NCI-H526 treated with DMSO at 0.1 percent for 48 hours (cell line): ENCODE measurements at regions not wholly inside any gene's neighbourhood (a gene's known extent, or its start where the extent isn't known, plus 50 kb on each side); places are given as distances from the start of the nearest gene placed in this dataset.
"Not testable (repeated sequence)": the region's sequence is repeated elsewhere in the genome, so short reads cannot be mapped to it uniquely, and the experiment has no call there.

Experiments used
- DNase-seq: peaks from one replicate; lab custom pipeline; 2025; lab: John Stamatoyannopoulos, UW

DNA sequence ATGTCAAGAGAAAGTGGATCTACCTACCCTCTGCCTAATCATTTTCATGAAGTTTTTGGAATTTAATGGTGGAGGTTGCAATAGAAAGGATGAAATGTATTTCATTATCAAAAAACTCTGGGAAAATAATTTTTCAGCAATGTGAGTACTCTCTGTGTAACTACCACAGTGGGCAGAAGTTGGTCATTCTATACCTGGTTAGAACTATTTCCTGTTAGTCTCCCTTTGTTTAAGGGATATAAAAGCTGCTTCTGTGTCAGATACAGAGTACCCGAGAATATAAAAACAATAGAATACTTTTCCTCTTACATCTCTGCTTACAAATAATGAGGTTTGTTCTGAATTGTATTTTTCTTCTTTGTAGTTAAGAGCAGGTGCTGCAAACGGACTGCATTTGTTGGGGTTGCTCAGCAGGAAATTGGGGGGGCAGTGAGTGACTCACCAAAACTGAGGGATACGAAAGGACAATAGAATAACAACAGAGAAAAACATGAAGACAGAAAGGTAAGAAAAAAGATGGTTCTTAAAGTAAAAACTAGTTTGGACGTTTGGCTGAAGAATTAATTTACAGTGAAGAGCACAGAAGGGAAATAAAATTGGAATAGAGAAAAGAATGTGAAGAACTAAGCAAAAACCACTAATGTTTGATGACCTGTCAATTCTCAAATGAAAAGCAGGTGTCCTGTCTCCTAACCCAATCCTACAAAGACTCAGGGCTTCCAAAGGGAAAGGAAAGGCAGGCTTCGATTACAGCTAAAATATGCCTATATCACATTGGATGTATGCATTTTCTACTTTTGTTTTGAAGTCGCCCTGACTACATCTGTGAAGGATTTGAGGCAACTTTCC lies 703.1 kb downstream of the RFPL4B start:
- no peak for DNase-seq

GRCh38 chr6:113050979-113051378 lies 703.8 kb downstream of the RFPL4B start:
- no peak for DNase-seq

DNA sequence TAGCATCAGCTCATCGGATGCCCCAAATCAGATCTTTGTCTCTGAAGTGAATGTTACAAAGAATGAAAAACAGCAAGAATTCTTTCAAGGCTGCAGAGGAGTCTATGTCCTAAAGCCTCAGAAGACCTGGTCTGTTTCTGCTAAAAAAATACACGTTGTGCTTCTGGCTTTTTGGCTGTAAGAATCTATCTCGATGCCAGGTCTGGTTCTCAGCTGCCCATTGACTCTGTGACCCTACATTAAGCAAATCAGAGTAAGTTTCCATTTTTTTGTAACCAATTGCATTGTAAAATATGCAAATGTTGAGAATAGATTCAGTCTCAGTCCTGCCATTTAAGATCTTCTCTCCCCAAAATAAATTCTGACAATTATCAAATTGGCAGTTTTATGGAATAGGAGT lies 705.4 kb downstream of the RFPL4B start:
- no peak for DNase-seq

DNA sequence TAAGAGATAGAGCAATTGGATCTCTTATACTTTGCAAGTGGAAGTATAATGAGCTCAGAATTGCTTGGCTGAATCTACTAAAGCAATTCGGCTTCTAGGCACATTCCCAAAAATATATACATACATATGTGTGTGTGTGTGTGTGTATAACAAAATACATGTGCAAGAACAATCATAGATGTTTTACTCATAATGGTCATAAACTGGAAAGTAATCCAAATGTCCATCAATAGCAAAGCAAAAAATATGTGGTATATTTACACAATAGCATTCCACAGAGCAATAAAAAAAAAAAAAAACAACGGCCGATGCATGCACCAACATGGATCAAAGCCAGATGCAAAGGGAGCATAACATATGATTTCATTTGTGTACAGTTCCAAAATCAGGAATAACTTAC lies 707.9 kb downstream of the RFPL4B start:
- DNase-seq, result no peak

GRCh38 chr6:113055998-113056397 lies 708.9 kb downstream of the RFPL4B start:
- DNase-seq, result no peak

DNA sequence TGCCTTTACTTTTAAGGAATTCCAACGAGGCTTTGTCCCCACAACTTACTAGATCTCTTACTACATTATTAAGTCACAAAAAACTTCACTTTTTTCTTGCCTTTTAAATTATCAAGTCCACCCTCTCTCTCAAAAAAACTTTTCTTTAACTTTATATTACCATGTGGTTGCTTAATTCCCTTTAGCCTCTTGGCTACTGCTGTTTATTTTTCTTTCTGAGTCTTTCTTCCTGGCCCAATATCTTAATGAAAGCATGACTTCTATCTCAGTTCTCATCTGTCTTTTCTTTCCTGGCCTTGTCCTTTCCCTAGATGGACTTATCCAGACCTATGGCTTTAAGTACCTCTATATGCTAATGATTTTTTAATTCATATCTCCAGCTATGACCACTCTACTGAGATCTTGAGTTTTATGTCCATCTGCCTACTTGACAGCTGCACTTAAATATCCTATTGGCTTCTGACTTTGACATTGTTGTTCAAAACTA lies 710.5 kb downstream of the RFPL4B start:
- no peak for DNase-seq

DNA sequence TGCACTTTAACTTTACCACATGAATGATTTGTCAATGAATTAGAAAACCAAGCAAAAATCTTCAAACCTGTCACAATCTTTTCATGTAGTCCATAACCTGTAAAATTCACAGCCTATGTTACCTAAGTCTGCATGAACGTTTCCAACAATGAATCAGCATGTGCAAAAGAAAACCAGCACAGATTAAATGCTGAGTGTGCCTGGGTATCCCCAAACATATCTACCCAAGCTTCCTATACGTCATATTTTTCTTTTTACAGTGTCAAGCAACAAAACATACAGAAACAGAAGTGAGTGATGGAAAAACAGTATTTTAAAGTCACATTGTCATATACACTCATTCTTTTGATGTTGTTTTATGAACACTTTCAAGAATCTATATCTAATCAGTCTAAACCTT lies 713.5 kb downstream of the RFPL4B start:
- no peak for DNase-seq

DNA sequence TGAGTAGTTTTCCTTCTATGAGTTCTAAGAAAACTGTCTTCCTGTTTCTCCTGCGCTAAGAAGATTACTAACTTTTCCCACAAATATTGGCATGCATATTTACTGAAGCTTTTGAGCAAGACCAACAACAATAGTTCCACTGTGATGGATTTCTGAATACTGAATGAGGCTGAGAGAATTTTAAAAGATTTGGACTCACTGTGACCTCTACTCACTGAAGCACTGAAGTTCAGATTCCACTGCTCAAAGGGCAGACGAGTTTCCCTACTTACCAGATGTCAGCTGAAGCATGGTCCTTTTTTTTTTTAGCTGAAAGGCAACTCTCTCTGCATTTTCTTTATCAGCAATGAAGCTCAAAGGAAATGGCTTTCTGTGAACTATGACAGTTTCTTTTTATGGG lies 718.5 kb downstream of the RFPL4B start:
- DNase-seq, result no peak

GRCh38 chr6:113067612-113068275 lies 720.6 kb downstream of the RFPL4B start:
- no peak for DNase-seq

DNA sequence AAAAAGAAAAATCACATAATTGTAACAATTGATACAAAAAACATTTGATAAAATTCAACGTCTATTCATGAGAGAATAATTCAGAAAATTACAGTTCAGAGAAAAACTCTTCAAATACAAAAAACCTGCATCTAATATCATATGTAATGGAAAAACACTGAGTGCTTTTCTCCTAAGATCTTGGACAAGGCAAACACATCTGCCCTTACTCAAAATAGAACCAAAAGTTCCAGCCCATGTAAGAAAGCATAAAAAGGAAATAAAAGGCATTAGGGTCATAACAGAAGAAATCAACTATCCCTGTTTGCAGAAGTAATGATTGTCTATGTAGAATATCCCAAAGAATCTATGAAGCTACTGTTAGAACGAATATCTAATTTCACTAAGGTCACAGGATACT lies 721.4 kb downstream of the RFPL4B start:
- no peak for DNase-seq

DNA sequence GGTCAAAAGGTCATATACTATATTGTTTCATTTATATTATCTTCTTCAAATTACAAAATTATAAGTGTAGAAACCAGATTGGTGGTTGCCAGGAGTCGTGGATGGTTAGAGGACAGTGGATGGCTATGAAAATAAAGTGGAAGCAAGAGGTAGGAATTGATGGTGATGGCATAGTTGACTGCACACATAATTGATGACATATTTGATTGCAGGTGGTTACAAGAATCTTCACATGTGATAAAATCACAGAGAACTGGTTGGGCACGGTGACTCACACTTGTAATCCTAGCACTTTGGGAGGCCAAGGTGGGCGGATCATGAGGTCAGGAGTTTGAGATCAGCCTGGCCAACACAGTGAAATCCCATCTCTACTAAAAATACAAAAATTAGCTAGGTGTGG lies 723.6 kb downstream of the RFPL4B start:
- DNase-seq, result not testable (repeated sequence)

- DNase-seq, result no peak
Observed at GRCh38 chr6:113073611-113074191, 726.6 kb downstream of the RFPL4B start.

DNA sequence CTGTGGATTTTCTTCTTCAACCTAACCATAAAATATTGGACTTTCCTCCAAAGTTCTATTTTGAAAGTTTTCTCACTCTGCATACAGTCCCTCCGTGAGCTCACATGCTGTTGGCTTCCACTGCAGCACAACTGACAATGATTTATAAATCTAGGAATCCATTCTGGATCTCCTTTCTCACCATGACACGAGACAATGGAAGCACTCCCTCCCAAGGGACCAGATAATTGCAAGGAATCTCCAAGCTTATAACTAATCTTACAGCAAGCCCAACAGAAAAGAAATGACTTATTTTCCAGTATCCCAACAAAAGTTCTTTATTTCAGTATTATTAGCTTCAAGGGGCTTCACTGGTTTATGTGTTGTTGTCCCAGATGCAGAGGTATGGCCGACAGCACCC lies 729.0 kb downstream of the RFPL4B start:
- no peak for DNase-seq

GRCh38 chr6:113076816-113077215 lies 729.7 kb downstream of the RFPL4B start:
- no peak for DNase-seq

DNA sequence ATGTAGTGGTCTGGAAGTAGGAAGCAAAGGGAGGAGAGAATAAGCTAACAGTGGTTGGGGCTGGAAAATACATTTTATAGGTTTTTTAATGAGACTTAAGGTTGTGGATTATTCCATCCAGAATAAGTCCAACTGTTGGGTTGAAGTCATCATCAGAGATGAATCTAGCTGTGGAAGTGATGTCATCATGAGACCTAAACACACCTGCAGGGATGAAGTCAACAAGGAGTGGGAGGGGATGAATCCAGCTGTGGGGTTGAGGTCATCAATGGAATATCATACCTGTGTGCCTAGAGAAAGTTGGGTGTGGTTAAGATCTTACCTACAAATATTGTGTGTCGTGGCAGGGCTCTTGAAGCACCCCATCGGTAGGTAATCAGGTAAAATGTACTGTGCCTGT lies 730.7 kb downstream of the RFPL4B start:
- DNase-seq, result no peak

DNA sequence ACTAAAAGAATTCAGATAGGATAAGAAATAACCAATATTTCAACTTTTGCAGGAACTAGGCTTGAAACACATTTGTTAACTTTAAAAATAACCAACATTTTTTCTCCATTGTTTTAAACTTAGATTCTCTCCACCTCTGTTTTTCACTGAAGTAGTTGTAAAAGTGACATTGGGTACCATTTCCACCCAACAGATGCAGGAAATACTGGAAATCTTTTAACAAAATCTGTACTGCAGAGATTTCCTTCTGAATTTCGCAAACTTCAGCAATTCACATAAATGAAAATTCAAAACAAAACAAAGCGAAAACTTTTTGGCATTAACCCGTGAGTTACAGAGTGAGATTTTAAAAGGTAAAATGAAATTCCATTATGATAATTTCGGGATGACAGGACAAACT lies 731.7 kb downstream of the RFPL4B start:
- DNase-seq, result no peak

DNA sequence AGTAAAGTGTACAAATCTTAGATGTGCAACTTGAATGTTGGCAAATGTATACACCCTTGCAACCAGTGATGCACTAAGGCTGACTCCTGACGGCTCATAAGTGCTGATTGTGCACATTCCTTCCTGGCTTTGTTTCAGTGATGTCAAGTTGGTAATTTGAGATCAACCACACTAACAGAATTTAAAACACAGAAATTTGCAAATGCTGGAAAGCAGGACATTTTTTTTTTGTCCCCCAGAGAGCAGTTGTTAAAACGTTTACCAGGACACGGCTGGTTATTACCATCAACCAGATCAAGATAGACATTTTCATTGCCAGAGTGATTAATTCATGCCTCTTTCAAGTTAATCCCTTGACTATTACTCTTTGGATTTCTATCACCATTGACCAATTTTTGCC lies 735.6 kb downstream of the RFPL4B start:
- DNase-seq, result no peak

- no peak for DNase-seq
Observed at GRCh38 chr6:113083947-113084346, 736.8 kb downstream of the RFPL4B start.

DNA sequence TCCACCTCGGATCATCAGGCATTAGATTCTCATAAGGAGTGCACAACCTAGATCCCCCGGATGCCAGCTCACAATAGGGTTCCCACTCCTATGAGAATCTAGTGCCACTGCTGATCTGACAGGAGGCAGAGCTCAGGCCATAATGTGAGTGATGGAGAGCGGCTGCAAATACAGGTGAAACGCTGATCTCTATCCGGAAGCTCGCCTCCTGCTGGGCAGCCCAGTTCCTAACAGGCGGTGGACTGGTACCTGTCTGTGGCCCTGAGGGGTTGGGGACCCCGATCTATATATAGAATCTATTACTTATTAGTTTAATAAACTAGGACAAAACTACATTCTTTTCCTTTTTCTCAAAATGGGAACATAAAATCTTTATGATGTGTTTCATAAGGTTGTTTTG lies 741.9 kb downstream of the RFPL4B start:
- no peak for DNase-seq

GRCh38 chr6:113092795-113093194 lies 745.7 kb downstream of the RFPL4B start:
- no peak for DNase-seq

GRCh38 chr6:113094779-113095178 lies 747.6 kb downstream of the RFPL4B start:
- no peak for DNase-seq

DNA sequence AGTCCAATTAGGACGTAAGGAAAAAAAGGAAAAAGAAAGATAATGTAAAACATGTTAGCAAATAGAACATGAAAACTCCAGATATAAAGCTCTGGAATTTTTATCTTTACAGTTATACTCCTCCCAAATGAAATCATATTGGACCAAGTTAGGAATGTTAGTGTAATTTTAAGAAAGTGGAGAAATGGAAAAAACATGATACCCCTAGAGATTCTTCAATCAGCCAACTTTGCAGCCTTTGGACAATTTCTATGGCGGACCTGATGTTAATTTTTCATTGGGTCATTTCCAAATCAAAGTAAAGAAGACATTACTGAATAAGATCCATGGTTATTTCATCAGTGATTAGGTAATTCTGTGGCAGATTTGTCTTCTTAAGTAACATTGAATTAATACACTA lies 748.7 kb downstream of the RFPL4B start:
- DNase-seq, result no peak

GRCh38 chr6:113102761-113103160 lies 754.4 kb upstream of the MARCKS start:
- no peak for DNase-seq
